Cerebellar cortex (tissue), 1 donor: ENCODE measurements at regions not wholly inside any gene's neighbourhood (a gene's known extent, or its start where the extent isn't known, plus 50 kb on each side); places are given as distances from the start of the nearest gene placed in this dataset.
A peak's percentile ranks its signal among the peaks of the same experiment; 100 is the strongest.
"Not testable (repeated sequence)": the region's sequence is repeated elsewhere in the genome, so short reads cannot be mapped to it uniquely, and the experiment has no call there.

Source experiments
- DNase-seq: peaks from one replicate; pipeline ENCODE4 v3.0.0-alpha.2; 2015; ENCODE audit warnings: low spot score

- no peak for DNase-seq
Observed at GRCh38 chr9:105114318-105114717, 130.1 kb upstream of the SLC44A1 start.

- DNase-seq, result no peak
Observed at GRCh38 chr9:105114964-105115728, 129.3 kb upstream of the SLC44A1 start.

- no peak for DNase-seq
Observed at GRCh38 chr9:105116052-105116868, 128.2 kb upstream of the SLC44A1 start.

GRCh38 chr9:105117234-105117633 lies 127.2 kb upstream of the SLC44A1 start:
- DNase-seq, result no peak

GRCh38 chr9:105118636-105119035 lies 125.8 kb upstream of the SLC44A1 start:
- DNase-seq, result no peak

GRCh38 chr9:105119156-105119555 lies 125.3 kb upstream of the SLC44A1 start:
- DNase-seq, result peak; percentile 9

- DNase-seq, result no peak
Observed at GRCh38 chr9:105121861-105122430, 122.5 kb upstream of the SLC44A1 start.

- not testable (repeated sequence) for DNase-seq
Observed at GRCh38 chr9:105124598-105124997, 119.9 kb upstream of the SLC44A1 start.

GRCh38 chr9:105126226-105126625 lies 118.2 kb upstream of the SLC44A1 start:
- no peak for DNase-seq

- no peak for DNase-seq
Observed at GRCh38 chr9:105127863-105128220, 116.6 kb upstream of the SLC44A1 start.

- no peak for DNase-seq
Observed at GRCh38 chr9:105128908-105129600, 115.4 kb upstream of the SLC44A1 start.

- no peak for DNase-seq
Observed at GRCh38 chr9:105129731-105130130, 114.7 kb upstream of the SLC44A1 start.

GRCh38 chr9:105131981-105132380 lies 112.5 kb upstream of the SLC44A1 start:
- DNase-seq, result no peak

GRCh38 chr9:105132606-105133005 lies 111.8 kb upstream of the SLC44A1 start:
- DNase-seq, result no peak

- no peak for DNase-seq
Observed at GRCh38 chr9:105138306-105138801, 106.1 kb upstream of the SLC44A1 start.

- DNase-seq, result no peak
Observed at GRCh38 chr9:105141146-105141975, 103.1 kb upstream of the SLC44A1 start.

- no peak for DNase-seq
Observed at GRCh38 chr9:105141976-105142250, 102.5 kb upstream of the SLC44A1 start.

GRCh38 chr9:105142406-105143135 lies 101.9 kb upstream of the SLC44A1 start:
- no peak for DNase-seq

GRCh38 chr9:105143136-105143430 lies 101.4 kb upstream of the SLC44A1 start:
- no peak for DNase-seq

- no peak for DNase-seq
Observed at GRCh38 chr9:105144076-105144475, 100.4 kb upstream of the SLC44A1 start.

- DNase-seq, result no peak
Observed at GRCh38 chr9:105144841-105145240, 99.6 kb upstream of the SLC44A1 start.
